Neural cell (in vitro differentiated cells): ENCODE measurements at regions not wholly inside any gene's neighbourhood (a gene's known extent, or its start where the extent isn't known, plus 50 kb on each side); places are given as distances from the start of the nearest gene placed in this dataset.

Experiments
- CTCF ChIP-seq: fragments of 450-650 bp; IDR thresholded peaks from 2 replicates; pipeline ENCODE4 v1.5.1; 2014; ENCODE audit warnings: antibody characterized with exemption, mild to moderate bottlenecking, moderate library complexity; ENCODE audit not compliant: poor library complexity, severe bottlenecking
- EP300 ChIP-seq: fragments of 450-650 bp; conservative IDR thresholded peaks from 2 replicates; pipeline ENCODE4 v1.6.1; 2014; ENCODE audit warnings: antibody characterized with exemption, mild to moderate bottlenecking, moderate library complexity; ENCODE audit not compliant: poor library complexity, severe bottlenecking
- EZH2 ChIP-seq: fragments of 200-600, 300-800 bp; shearing (Covaris generic), sonication (generic); IDR thresholded peaks from 2 replicates; pipeline ENCODE4 v1.6.1; 2014; ENCODE audit warnings: antibody characterized with exemption, low read length, borderline replicate concordance, mild to moderate bottlenecking; ENCODE audit not compliant: insufficient read depth, poor library complexity, severe bottlenecking
- MXI1 ChIP-seq: fragments of 450-650 bp; conservative IDR thresholded peaks from 2 replicates; pipeline ENCODE4 v1.6.1; 2014; ENCODE audit warnings: antibody characterized with exemption, mild to moderate bottlenecking; ENCODE audit not compliant: poor library complexity, severe bottlenecking
- POLR2AphosphoS5 ChIP-seq: IDR thresholded peaks from 2 replicates; pipeline ENCODE4 v1.6.1; 2012
- RAD21 ChIP-seq: fragments of 450-650 bp; conservative IDR thresholded peaks from 2 replicates; pipeline ENCODE4 v1.6.1; 2014; ENCODE audit warnings: antibody characterized with exemption, mild to moderate bottlenecking, moderate library complexity
- REST ChIP-seq: IDR thresholded peaks from 2 replicates; pipeline ENCODE4 v1.6.1; 2012; ENCODE audit warnings: borderline replicate concordance
- SMC3 ChIP-seq: fragments of 450-650 bp; conservative IDR thresholded peaks from 2 replicates; pipeline ENCODE4 v1.6.1; 2014; ENCODE audit warnings: antibody characterized with exemption, mild to moderate bottlenecking, moderate library complexity; ENCODE audit not compliant: poor library complexity
- TAF1 ChIP-seq: IDR thresholded peaks from 2 replicates; pipeline ENCODE4 v1.6.1; 2012; ENCODE audit warnings: low read depth

- no peak for TF ChIP-seq TAF1
- TF ChIP-seq EZH2 = no peak
- TF ChIP-seq CTCF = no peak
- TF ChIP-seq POLR2AphosphoS5 = no peak
- TF ChIP-seq MXI1 = no peak
- no peak for TF ChIP-seq REST
- TF ChIP-seq EP300 = no peak
- no peak for TF ChIP-seq RAD21
- TF ChIP-seq SMC3 = no peak
These were observed 81.7 kb upstream of the TMEM72 start for GRCh38 chr10:44829426-44829825.
